IPS DF 6.9 (cell line): ENCODE measurements at regions not wholly inside any gene's neighbourhood (a gene's known extent, or its start where the extent isn't known, plus 50 kb on each side); places are given as distances from the start of the nearest gene placed in this dataset.
"Not testable (repeated sequence)": the region's sequence is repeated elsewhere in the genome, so short reads cannot be mapped to it uniquely, and the experiment has no call there.

Experiments
- DNase-seq: peaks from one replicate; pipeline ENCODE4 v3.0.0-alpha.2; 2013; ENCODE audit warnings: low read depth, low spot score
- H3K27ac ChIP-seq: one replicate; pipeline ENCODE4 v1.5.1; 2013; ENCODE audit warnings: low read length, control low read depth
- H3K27me3 ChIP-seq: 2 replicates; pipeline ENCODE4 v1.6.1; 2013; ENCODE audit warnings: mild to moderate bottlenecking, low read length; ENCODE audit not compliant: control insufficient read depth, insufficient read depth
- H3K36me3 ChIP-seq: 2 replicates; pipeline ENCODE4 v1.6.1; 2013; ENCODE audit warnings: low read length; ENCODE audit not compliant: control insufficient read depth, insufficient read depth
- H3K4me1 ChIP-seq: 2 replicates; pipeline ENCODE4 v1.6.1; 2013; ENCODE audit warnings: low read length; ENCODE audit not compliant: control insufficient read depth, insufficient read depth
- H3K4me3 ChIP-seq: 2 replicates; pipeline ENCODE4 v1.5.1; 2013; ENCODE audit warnings: mild to moderate bottlenecking, low read length
- H3K9me3 ChIP-seq: 2 replicates; pipeline ENCODE4 v1.6.1; 2013; ENCODE audit warnings: low read length, inconsistent platforms; ENCODE audit not compliant: control insufficient read depth, insufficient read depth
- WGBS: extraction: QIAGEN DNeasy Blood & Tissue Kit; methylation state at CpG from one replicate; pipeline ENCODE4 v1.1.7; 2013; ENCODE audit warnings: mixed read lengths, missing lambda C conversion rate; ENCODE audit not compliant: insufficient read length, insufficient coverage; 5-methylcytosine and 5-hydroxymethylcytosine counted together

DNA sequence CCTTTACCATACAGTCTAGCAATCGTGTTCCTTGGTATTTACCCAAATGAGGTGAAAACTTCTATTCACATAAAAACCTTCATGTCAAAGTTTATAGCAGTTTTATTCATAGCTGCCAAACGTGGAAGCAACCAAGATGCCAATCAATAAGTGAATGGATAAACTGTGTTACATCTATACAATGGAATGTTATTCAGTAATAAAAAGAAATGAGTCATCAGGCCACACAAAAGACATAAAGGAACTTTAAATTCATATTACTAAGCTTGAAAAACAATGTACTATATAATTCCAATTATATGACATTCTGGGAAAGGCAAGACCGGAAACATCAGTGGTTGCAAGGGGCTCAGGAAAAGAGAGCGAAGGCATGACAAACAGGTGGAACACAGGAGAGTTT is 679.9 kb downstream of the ISL1 start:
- Histone ChIP-seq H3K36me3 (no peaks in the 10 kb centered on the region), H3K27ac (no peak overlapping the region), H3K4me1 (no peaks in the 10 kb centered on the region), H3K27me3 (no peaks in the 10 kb centered on the region), H3K4me3 (no peak overlapping the region), H3K9me3 (no peaks in the 10 kb centered on the region)
- DNase-seq = no peak
- no CpG with 5 or more reads among the region's 4 CpGs for WGBS

DNA sequence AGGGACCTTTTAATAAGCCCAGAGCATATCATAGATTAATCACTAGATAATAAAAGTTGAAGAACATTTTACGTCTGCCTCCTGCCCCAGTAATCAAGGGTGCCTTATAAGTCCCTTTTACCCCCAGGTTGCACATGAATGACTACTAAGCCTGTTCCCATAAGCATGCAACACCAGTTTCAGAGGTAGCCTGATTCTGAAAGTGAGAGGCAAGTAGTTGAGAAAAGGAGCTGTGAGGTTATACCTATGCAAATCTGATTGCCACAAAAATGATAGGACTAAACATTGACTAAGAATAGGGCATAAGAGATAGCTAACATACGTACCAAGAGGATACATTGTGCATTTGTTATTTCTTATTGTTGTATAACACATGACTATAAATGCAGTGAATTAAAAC is 681.9 kb downstream of the ISL1 start:
- no peaks in the 10 kb centered on the region for H3K36me3 ChIP-seq
- DNase-seq = no peak
- no peaks in the 10 kb centered on the region for H3K9me3 ChIP-seq
- H3K4me1 ChIP-seq = no peaks in the 10 kb centered on the region
- no peaks in the 10 kb centered on the region for H3K27me3 ChIP-seq
- no CpG with 5 or more reads among the region's 2 CpGs for WGBS
- no peak overlapping the region for H3K4me3 ChIP-seq
- H3K27ac ChIP-seq = no peak overlapping the region

DNA sequence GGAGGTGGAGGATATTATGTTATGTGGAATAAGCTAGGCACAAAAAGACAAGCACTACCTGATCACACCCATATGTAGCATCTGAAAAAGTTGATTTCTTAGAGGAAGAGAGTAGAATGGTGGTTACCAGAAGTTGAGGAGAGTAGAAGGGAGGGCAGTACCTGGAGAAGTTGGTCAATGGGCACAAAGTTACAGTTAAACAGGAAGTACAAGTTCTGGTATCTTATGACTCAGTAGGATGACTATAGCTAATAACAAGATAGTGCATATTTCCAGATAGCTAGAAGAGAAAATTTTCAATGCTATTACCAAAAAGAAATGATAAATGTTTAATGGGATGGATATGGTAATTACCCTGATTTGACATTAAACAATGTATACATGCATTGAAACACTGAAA is 686.7 kb downstream of the ISL1 start:
- no peaks in the 10 kb centered on the region for H3K9me3 ChIP-seq
- H3K36me3 ChIP-seq = no peaks in the 10 kb centered on the region
- no peaks in the 10 kb centered on the region for H3K27me3 ChIP-seq
- no peak overlapping the region for H3K27ac ChIP-seq
- no peak overlapping the region for H3K4me3 ChIP-seq
- no peak for DNase-seq
- H3K4me1 ChIP-seq = no peaks in the 10 kb centered on the region

DNA sequence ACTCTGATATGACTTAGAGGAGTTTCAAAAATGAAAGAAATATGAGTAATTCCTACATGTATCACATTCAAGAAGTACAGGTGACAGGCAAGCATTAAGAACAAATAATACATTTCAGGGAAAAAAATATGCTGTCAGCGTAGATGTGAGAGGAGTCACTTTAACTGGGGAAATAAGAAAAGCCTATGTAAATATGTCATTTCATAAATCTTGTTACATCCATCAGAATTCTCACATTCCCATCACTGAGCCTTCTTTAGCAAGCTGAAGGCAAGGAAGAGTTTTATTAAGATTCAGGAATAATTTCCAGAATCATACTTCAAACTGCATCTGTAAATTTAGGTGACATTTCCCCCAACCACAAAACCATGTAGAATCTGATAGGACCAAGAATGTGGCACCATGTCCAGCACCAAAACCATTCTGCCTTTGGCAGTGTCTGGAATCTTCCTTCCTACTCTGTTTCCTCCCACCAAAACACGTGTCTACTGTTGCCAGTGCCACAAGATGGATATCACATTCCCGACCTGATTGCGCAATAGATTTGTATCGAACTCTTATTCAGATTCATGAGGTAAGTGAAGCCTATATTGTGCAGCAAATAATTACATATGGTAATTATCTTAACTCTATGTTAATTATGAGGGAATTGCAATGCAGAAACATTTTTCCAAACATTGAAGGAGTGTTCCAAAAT is 690.9 kb downstream of the ISL1 start:
- no peaks in the 10 kb centered on the region for H3K27me3 ChIP-seq
- no CpG with 5 or more reads among the region's 5 CpGs for WGBS
- H3K27ac ChIP-seq = no peak overlapping the region
- no peaks in the 10 kb centered on the region for H3K9me3 ChIP-seq
- H3K4me1 ChIP-seq = no peaks in the 10 kb centered on the region
- DNase-seq = no peak
- no peak overlapping the region for H3K4me3 ChIP-seq
- no peaks in the 10 kb centered on the region for H3K36me3 ChIP-seq

DNA sequence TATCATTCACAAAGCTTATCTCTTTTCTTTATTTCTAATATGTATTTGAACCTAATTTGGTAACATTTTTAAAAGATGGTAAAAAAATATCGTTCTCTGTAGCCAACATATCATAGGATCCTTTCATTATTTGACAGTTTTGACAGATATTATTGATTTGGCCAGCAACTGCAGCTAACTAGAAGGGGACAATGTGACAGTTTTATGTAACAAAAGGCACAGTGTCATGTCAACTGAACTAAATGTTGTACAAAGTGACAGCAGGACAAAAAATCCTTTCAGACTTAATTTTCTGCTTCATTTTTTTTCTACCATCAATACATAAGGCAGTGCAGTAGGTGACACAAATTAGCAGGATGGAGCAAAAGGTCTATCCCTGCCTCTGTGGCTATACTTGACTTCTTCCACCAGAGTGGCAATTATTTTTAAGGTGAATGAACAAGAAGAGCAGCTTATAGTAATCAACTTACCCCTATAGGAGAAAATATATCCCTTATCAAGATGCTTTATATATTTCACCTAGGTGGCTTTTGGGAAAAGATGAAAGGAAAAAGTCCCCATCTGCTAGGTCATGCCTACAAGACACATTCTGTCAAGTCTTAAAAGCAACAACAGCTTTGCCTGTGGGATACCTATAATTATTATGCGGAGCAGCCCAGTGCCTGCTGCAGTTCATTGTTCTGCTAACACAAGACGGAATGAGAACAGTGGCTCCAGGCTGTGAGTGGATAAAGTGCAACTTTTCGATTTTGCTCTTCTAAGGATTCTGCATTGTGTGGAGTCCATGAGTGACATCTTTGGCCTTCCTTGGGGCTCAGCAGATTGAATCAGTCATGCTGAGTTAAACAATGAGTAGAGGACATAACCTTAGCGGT is 694.9 kb downstream of the ISL1 start:
- Histone ChIP-seq H3K4me3 (no peak overlapping the region), H3K27ac (no peak overlapping the region), H3K27me3 (no peaks in the 10 kb centered on the region), H3K4me1 (no peaks in the 10 kb centered on the region), H3K36me3 (no peaks in the 10 kb centered on the region), H3K9me3 (no peaks in the 10 kb centered on the region)
- peak; percentile 4 for DNase-seq
- no CpG with 5 or more reads among the region's 5 CpGs for WGBS

DNA sequence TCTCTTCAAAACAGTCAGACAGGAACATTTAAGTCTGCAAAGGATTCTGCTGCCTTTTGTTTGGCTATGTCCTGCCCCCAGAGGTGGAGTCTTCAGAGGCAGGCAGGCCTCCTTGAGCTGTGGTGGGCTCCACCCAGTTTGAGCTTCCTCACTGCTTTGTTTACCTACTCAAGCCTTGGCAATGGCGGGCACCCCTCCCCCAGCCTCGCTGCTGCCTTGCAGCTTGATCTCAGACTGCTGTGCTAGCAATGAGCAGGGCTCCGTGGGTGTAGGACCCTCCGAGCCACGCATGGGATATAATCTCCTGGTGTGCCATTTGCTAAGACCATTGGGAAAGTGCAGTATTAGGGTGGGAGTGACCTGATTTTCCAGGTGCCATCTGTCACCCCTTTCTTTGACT is 685.4 kb upstream of the ITGA1 start:
- H3K27ac ChIP-seq, DNase-seq, H3K27me3 ChIP-seq, H3K4me3 ChIP-seq, H3K9me3 ChIP-seq, H3K4me1 ChIP-seq, H3K36me3 ChIP-seq: not testable (repeated sequence)
- WGBS = no CpG with 5 or more reads among the region's 5 CpGs

DNA sequence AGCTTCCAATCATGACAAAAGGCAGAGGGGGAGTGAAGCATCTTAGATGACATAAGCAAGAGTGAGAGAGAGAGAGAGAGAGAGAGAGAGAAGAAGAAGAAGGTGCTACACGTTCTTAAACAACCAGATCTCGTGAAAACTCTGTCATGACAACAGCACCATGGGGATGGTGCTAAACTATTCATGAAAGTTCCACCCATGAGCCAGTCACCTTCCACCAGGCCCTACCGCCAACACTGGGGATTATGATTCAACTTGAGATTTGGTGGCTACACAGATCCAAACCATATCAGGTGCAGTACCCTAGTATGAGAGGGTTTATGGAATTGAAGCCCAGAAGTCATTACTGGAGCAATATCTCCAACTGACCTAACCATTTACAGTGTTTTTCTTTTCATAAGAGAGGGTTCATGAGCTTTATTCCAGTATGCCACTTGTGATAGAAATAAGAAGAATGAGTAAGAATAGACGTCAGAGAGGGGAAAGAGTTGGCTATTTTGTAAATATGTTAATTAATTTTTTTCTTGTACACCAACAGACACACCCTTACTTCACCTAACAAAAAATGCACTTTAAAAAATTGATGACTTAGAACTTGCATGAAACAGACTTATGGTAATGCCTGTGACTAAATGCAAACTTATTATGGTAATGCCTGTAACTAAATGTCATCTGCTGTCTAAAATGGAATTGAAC is 680.4 kb upstream of the ITGA1 start:
- Histone ChIP-seq H3K4me3 (no peak overlapping the region), H3K4me1 (no peaks in the 10 kb centered on the region), H3K9me3 (no peaks in the 10 kb centered on the region), H3K36me3 (no peaks in the 10 kb centered on the region), H3K27me3 (no peaks in the 10 kb centered on the region), H3K27ac (no peak overlapping the region)
- no peak for DNase-seq
- no CpG with 5 or more reads among the region's 4 CpGs for WGBS

DNA sequence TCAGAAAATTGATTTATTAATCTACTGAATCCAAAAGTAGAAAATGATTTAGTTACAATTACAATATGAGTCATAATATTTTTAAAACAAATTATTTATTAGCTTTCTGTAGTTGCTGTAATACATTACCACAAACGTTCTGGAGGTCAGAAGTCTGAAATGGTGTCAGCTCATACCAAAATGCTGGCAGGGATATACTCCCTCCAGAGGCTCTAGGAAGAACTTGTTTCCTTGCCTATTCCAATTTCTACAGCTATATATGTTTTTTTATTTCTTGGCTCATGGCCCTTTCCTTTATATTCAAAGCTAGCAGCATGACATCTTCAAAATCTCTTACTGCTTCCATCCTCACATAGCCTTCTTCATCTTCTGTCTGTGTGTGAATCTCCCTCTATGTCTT is 667.9 kb upstream of the ITGA1 start:
- no peaks in the 10 kb centered on the region for H3K4me1 ChIP-seq
- H3K4me3 ChIP-seq = no peak overlapping the region
- no CpG with 5 or more reads among the region's 1 CpG for WGBS
- H3K27me3 ChIP-seq = no peaks in the 10 kb centered on the region
- H3K27ac ChIP-seq = no peak overlapping the region
- H3K9me3 ChIP-seq = no peaks in the 10 kb centered on the region
- H3K36me3 ChIP-seq = no peaks in the 10 kb centered on the region
- no peak for DNase-seq

DNA sequence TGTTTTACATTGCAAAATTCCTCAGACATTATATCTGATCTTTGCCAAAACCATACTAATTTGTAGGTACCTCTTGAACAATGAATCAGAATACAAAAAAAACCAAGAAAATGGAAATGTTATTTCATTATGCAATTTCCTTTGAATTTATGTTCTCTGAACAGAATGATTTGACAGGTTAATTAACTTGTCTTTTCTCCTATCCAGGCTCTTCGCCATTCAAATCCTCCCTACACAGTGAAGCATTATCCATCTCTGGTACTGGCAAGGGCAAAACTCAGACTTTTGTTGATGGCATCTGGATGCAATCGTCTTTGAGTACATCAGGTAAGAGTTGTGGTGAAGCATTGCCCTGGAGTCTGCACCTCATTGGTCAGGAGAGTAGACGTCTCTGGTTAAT is 655.7 kb upstream of the ITGA1 start:
- no peaks in the 10 kb centered on the region for H3K4me1 ChIP-seq
- no peaks in the 10 kb centered on the region for H3K36me3 ChIP-seq
- H3K9me3 ChIP-seq = no peaks in the 10 kb centered on the region
- no peaks in the 10 kb centered on the region for H3K27me3 ChIP-seq
- H3K4me3 ChIP-seq = no peak overlapping the region
- no peak overlapping the region for H3K27ac ChIP-seq
- WGBS = no CpG with 5 or more reads among the region's 3 CpGs
- no peak for DNase-seq

DNA sequence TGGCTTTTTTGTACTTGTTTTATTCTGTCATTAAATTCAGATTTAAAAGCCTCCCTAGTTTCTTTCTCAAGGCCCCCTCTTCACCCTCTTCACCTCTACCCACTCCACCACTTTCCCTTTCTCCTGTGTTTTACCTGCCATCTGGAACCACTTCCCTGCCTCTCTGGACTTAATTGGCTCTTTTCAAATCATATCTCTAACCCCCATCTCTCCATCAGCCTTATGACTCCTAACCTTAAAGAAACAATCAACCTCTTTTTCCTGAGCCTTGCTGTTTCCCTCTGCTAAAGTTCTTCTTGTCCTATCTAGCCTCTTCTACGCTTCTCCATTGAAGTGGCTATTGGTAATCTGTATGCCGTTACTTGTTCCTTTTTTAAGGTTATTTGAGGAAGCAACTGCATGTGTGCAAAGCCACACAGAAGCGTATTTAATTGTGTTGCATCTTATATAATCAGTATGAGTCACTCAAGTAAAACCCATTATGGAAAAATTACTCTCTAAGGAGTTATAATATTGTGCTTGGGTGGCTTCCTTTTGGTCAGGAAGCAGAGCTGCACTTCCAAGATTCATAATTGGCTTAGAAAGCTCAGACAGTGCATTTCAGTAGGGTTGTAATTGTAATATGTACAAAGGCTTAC is 653.6 kb upstream of the ITGA1 start:
- Histone ChIP-seq H3K9me3 (no peaks in the 10 kb centered on the region), H3K27ac (no peak overlapping the region), H3K36me3 (no peaks in the 10 kb centered on the region), H3K4me3 (no peak overlapping the region), H3K4me1 (no peaks in the 10 kb centered on the region), H3K27me3 (no peaks in the 10 kb centered on the region)
- no peak for DNase-seq
- no CpG with 5 or more reads among the region's 3 CpGs for WGBS
